ENCODE measurements at regions not wholly inside any gene's neighbourhood (a gene's known extent, or its start where the extent isn't known, plus 50 kb on each side); places are given as distances from the start of the nearest gene placed in this dataset.
"Not testable (repeated sequence)": the region's sequence is repeated elsewhere in the genome, so short reads cannot be mapped to it uniquely, and the experiment has no call there.

DNA sequence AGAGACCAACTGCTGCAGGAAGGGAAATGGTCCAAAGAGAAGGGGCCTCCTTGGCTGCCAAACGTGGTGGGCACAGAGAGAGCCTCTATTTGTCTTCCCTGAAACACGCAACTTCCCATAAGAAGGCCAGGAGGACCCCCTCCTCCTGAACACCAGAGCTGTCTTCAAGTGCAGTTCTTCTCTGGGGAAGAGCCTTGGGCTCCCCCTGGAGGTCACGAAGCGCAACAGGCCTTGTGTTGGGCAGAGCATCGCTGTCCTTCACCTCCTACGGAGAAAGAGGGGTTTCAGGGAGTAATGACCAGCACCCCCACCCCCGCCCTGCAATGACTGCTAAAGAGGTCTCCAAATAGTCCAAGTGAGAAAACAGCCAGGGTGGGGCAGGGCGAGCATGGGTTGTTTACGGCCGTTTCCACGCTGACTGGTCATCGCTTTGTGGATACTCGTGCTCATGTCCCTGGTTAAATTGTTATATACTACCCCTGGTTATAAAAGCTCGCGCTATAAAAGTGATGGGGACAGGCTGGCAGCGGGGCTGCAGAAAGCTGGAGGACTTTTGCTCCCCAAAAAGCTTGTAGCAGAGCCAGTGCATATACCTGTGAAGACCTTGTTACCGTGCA is 397.5 kb upstream of the ATP10A start:
- Histone ChIP-seq H3K4me3 (ENCODE audit: control extremely low read depth in 1 of 5, extremely low read depth in 1 of 5, insufficient read depth in 1 of 5, low read depth in 2 of 5, low read length in 4 of 5) (no peak overlapping the region), H3K27ac (ENCODE audit: low read length in 2 of 2) (no peak overlapping the region), H2AFZ (ENCODE audit: insufficient read depth, low read depth, low read length, poor library complexity, severe bottlenecking) (no peak overlapping the region), H3K36me3 (replicated peaks in 1 of 2; ENCODE audit: control extremely low read depth in 1 of 2, control insufficient read depth in 1 of 2, extremely low read depth in 1 of 2, insufficient read depth in 2 of 2, low read length in 1 of 2) (no peaks in the 10 kb centered on the region), H3K27me3 (replicated peaks in 1 of 4; ENCODE audit: control extremely low read depth in 1 of 4, control insufficient read depth in 3 of 4, insufficient read depth in 4 of 4, low read length in 3 of 4) (peaks cover 0 to 5% (median 0%) of the 10 kb centered on the region in 4 experiments), H3K4me2 (replicated peaks; ENCODE audit: low read depth, low read length, poor library complexity, severe bottlenecking) (no peak overlapping the region), H3K9me3 (ENCODE audit: control extremely low read depth in 1 of 3, control insufficient read depth in 2 of 3, insufficient read depth in 1 of 3, low read length in 2 of 3) (no peaks in the 10 kb centered on the region), H3K9ac (ENCODE audit: low read length) (no peak overlapping the region), H3K4me1 (ENCODE audit: control insufficient read depth in 2 of 2, insufficient read depth in 2 of 2, low read length in 2 of 2) (no peaks in the 10 kb centered on the region), H4K20me1 (ENCODE audit: control insufficient read depth, insufficient read depth, low read length, poor library complexity, severe bottlenecking) (no peaks in the 10 kb centered on the region), H3K79me2 (ENCODE audit: control insufficient read depth, insufficient read depth, low read length) (no peaks in the 10 kb centered on the region)
- intact Hi-C loops (cut with micrococcal nuclease): no loop called here
- Mint-ChIP-seq H3K4me1 (no peaks in the 10 kb centered on the region), H3K4me3 (no peak overlapping the region), H3K27me3 (no peaks in the 10 kb centered on the region), H3K27ac (no peak overlapping the region), H3K9me3 (ENCODE audit: insufficient read depth) (no peaks in the 10 kb centered on the region)
- ChIA-PET CTCF (interaction anchor here (0.7 to 2.9 kb wide), 4 partner anchors 20 to 752 kb away, joined by 3 to 23 read pairs (median 4); no protein-coding TSS in a partner anchor), POLR2A (no interaction called here)
- TF ChIP-seq, protein P1, sequence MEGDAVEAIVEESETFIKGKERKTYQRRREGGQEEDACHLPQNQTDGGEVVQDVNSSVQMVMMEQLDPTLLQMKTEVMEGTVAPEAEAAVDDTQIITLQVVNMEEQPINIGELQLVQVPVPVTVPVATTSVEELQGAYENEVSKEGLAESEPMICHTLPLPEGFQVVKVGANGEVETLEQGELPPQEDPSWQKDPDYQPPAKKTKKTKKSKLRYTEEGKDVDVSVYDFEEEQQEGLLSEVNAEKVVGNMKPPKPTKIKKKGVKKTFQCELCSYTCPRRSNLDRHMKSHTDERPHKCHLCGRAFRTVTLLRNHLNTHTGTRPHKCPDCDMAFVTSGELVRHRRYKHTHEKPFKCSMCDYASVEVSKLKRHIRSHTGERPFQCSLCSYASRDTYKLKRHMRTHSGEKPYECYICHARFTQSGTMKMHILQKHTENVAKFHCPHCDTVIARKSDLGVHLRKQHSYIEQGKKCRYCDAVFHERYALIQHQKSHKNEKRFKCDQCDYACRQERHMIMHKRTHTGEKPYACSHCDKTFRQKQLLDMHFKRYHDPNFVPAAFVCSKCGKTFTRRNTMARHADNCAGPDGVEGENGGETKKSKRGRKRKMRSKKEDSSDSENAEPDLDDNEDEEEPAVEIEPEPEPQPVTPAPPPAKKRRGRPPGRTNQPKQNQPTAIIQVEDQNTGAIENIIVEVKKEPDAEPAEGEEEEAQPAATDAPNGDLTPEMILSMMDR (IDR thresholded peaks at IDR 0.05): peak; percentile 77
- TF ChIP-seq EZH2 (IDR thresholded peaks at IDR 0.05; ENCODE audit: borderline replicate concordance, insufficient read depth, low read depth, low read length, poor library complexity, severe bottlenecking): no peak
- WGBS (ENCODE audit: insufficient coverage): 54% methylated on average over 12 of the region's 17 CpGs
- DNase-seq (peak; percentile 49), ATAC-seq (ENCODE audit: low read depth) (no peak)

DNA sequence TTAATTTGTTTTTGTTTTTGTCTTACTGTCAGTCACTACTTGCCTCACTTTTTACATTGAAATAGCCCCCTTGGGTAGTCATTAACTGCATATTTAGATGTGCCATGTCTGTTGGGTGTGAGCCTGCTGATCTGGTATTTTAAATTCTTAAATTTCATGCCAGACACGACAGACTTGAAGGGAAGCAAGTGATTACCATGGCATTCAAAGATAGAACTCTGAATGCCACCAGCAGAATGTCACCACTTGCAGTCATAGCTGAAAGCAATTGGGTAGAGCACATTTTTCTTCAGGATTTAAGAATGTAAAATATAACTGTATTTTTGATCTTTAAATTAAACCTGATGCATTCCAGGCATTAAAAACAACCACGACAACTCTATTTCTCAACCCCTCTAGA is 396.5 kb upstream of the ATP10A start:
- Mint-ChIP-seq H3K4me1 (no peaks in the 10 kb centered on the region), H3K9me3 (ENCODE audit: insufficient read depth) (no peaks in the 10 kb centered on the region), H3K27ac (no peak overlapping the region), H3K27me3 (no peaks in the 10 kb centered on the region), H3K4me3 (no peak overlapping the region)
- peaks cover 0 to 5% (median 0%) of the 10 kb centered on the region in 4 experiments for H3K27me3 ChIP-seq (replicated peaks in 1 of 4; ENCODE audit: control extremely low read depth in 1 of 4, control insufficient read depth in 3 of 4, insufficient read depth in 4 of 4, low read length in 3 of 4)
- ATAC-seq (ENCODE audit: low read depth): no peak
- ChIA-PET POLR2A (no interaction called here), CTCF (interaction anchor here (1.5 to 2.9 kb wide), 2 partner anchors 520 to 751 kb away, joined by 5 to 23 read pairs; no protein-coding TSS in a partner anchor)
- no peak overlapping the region for H2AFZ ChIP-seq (ENCODE audit: insufficient read depth, low read depth, low read length, poor library complexity, severe bottlenecking)
- intact Hi-C loops (cut with micrococcal nuclease): no loop called here
- H4K20me1 ChIP-seq (ENCODE audit: control insufficient read depth, insufficient read depth, low read length, poor library complexity, severe bottlenecking): no peaks in the 10 kb centered on the region
- no peak overlapping the region for H3K9ac ChIP-seq (ENCODE audit: low read length)
- no peak for TF ChIP-seq EZH2 (IDR thresholded peaks at IDR 0.05; ENCODE audit: borderline replicate concordance, insufficient read depth, low read depth, low read length, poor library complexity, severe bottlenecking)
- TF ChIP-seq, protein P1 (IDR thresholded peaks at IDR 0.05): no peak
- H3K27ac ChIP-seq (ENCODE audit: low read length in 2 of 2): no peak overlapping the region
- no CpG with 5 or more reads among the region's 2 CpGs for WGBS (ENCODE audit: insufficient coverage)
- H3K36me3 ChIP-seq (replicated peaks in 1 of 2; ENCODE audit: control extremely low read depth in 1 of 2, control insufficient read depth in 1 of 2, extremely low read depth in 1 of 2, insufficient read depth in 2 of 2, low read length in 1 of 2): no peaks in the 10 kb centered on the region
- DNase-seq: no peak
- H3K4me1 ChIP-seq (ENCODE audit: control insufficient read depth in 2 of 2, insufficient read depth in 2 of 2, low read length in 2 of 2): no peaks in the 10 kb centered on the region
- H3K79me2 ChIP-seq (ENCODE audit: control insufficient read depth, insufficient read depth, low read length): no peaks in the 10 kb centered on the region
- H3K9me3 ChIP-seq (ENCODE audit: control extremely low read depth in 1 of 3, control insufficient read depth in 2 of 3, insufficient read depth in 1 of 3, low read length in 2 of 3): no peaks in the 10 kb centered on the region
- no peak overlapping the region for H3K4me2 ChIP-seq (replicated peaks; ENCODE audit: low read depth, low read length, poor library complexity, severe bottlenecking)
- H3K4me3 ChIP-seq (ENCODE audit: control extremely low read depth in 1 of 5, extremely low read depth in 1 of 5, insufficient read depth in 1 of 5, low read depth in 2 of 5, low read length in 4 of 5): no peak overlapping the region

DNA sequence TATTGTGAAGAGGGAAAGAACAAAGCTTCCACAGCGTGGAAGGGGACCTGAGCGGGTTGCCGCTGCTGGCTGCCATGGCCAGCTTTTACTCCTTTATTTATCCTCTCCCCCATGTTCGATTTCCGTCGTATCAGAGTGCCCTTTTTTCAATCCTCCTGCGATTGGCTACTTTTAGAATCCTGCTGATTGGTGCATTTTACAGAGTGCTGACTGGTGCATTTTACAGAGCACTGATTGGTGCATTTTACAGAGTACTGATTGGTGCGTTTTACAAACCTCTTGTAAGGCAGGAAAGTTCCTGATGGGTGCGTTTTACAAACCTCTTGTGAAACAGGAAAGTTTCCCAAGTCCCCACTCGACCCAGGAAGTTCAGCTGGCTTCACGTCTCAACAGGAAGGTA is 381.7 kb upstream of the ATP10A start:
- H4K20me1 ChIP-seq (ENCODE audit: control insufficient read depth, insufficient read depth, low read length, poor library complexity, severe bottlenecking); POLR2A ChIA-PET; H3K79me2 ChIP-seq (ENCODE audit: control insufficient read depth, insufficient read depth, low read length); H3K4me3 ChIP-seq (ENCODE audit: control extremely low read depth in 1 of 5, extremely low read depth in 1 of 5, insufficient read depth in 1 of 5, low read depth in 2 of 5, low read length in 4 of 5); H3K36me3 ChIP-seq (replicated peaks in 1 of 2; ENCODE audit: control extremely low read depth in 1 of 2, control insufficient read depth in 1 of 2, extremely low read depth in 1 of 2, insufficient read depth in 2 of 2, low read length in 1 of 2); H3K27ac Mint-ChIP-seq; H3K4me2 ChIP-seq (replicated peaks; ENCODE audit: low read depth, low read length, poor library complexity, severe bottlenecking); H3K27ac ChIP-seq (ENCODE audit: low read length in 2 of 2); intact Hi-C loops (cut with micrococcal nuclease); ATAC-seq (ENCODE audit: low read depth); H3K4me1 Mint-ChIP-seq; H3K9ac ChIP-seq (ENCODE audit: low read length); DNase-seq; H3K27me3 ChIP-seq (replicated peaks in 1 of 4; ENCODE audit: control extremely low read depth in 1 of 4, control insufficient read depth in 3 of 4, insufficient read depth in 4 of 4, low read length in 3 of 4); H3K9me3 Mint-ChIP-seq (ENCODE audit: insufficient read depth); H3K27me3 Mint-ChIP-seq; H3K9me3 ChIP-seq (ENCODE audit: control extremely low read depth in 1 of 3, control insufficient read depth in 2 of 3, insufficient read depth in 1 of 3, low read length in 2 of 3); H3K4me3 Mint-ChIP-seq; H3K4me1 ChIP-seq (ENCODE audit: control insufficient read depth in 2 of 2, insufficient read depth in 2 of 2, low read length in 2 of 2); H2AFZ ChIP-seq (ENCODE audit: insufficient read depth, low read depth, low read length, poor library complexity, severe bottlenecking): not testable (repeated sequence)
- WGBS (ENCODE audit: insufficient coverage): 95% methylated on average over 3 of the region's 11 CpGs
- CTCF ChIA-PET: interaction anchor here (0.9 kb wide), 1 partner anchor 12 kb away, joined by 6 read pairs; no protein-coding TSS in a partner anchor
